ENCODE measurements at regions not wholly inside any gene's neighbourhood (a gene's known extent, or its start where the extent isn't known, plus 50 kb on each side); places are given as distances from the start of the nearest gene placed in this dataset.

DNA sequence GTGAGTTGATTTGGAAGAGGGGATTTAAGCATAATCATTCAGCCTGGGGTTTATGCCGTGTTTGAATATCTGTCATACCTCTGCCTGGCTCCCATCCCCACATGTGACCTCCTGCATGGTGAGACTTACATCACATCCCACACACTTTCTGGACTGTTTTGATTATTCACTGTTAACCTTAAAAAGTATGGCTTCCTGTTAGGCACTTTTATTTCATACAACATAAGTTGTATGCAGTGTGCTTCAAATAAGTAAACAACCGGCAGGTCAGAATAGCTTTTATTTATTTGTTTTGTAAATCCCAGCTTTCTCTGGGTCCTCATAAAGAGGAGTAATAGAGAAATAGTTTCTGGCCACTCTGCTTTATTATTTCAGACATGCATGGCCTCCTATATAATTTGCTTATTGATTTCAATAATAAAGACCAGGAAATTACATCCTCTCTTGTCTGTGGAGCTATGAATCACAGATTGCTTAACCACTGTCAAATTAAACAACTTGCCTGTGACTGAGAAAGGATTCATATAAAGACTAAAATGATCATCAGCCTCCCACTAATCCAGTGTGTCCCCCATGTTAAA is 376.8 kb upstream of the ZFP42 start:
- TF ChIP-seq CTCF (IDR thresholded peaks at IDR 0.05) (no peak), POLR2A (IDR thresholded peaks at IDR 0.05) (no peak)
